ENCODE measurements at regions not wholly inside any gene's neighbourhood (a gene's known extent, or its start where the extent isn't known, plus 50 kb on each side); places are given as distances from the start of the nearest gene placed in this dataset.

- TF ChIP-seq, protein P1, sequence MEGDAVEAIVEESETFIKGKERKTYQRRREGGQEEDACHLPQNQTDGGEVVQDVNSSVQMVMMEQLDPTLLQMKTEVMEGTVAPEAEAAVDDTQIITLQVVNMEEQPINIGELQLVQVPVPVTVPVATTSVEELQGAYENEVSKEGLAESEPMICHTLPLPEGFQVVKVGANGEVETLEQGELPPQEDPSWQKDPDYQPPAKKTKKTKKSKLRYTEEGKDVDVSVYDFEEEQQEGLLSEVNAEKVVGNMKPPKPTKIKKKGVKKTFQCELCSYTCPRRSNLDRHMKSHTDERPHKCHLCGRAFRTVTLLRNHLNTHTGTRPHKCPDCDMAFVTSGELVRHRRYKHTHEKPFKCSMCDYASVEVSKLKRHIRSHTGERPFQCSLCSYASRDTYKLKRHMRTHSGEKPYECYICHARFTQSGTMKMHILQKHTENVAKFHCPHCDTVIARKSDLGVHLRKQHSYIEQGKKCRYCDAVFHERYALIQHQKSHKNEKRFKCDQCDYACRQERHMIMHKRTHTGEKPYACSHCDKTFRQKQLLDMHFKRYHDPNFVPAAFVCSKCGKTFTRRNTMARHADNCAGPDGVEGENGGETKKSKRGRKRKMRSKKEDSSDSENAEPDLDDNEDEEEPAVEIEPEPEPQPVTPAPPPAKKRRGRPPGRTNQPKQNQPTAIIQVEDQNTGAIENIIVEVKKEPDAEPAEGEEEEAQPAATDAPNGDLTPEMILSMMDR (IDR thresholded peaks at IDR 0.05), result no peak
- peak; percentile 9 to 90 (median 75) for TF ChIP-seq POLR2AphosphoS5 (IDR thresholded peaks at IDR 0.05)
- TF ChIP-seq POLR2A (IDR thresholded peaks at IDR 0.05), result no peak
- TF ChIP-seq EP300 (IDR thresholded peaks at IDR 0.05), result no peak
These were observed 93.6 kb upstream of the COL8A1 start for GRCh38 chr3:99544786-99545281.

All from stomach (tissue), 4 donors.